ENCODE measurements at regions not wholly inside any gene's neighbourhood (a gene's known extent, or its start where the extent isn't known, plus 50 kb on each side); places are given as distances from the start of the nearest gene placed in this dataset.

- Histone ChIP-seq H3K4me3 (ENCODE audit: extremely low read depth in 1 of 4, insufficient read depth in 2 of 4, low read depth in 3 of 4, low read length in 4 of 4) (no peak overlapping the region), H4K5ac (ENCODE audit: insufficient read length, low read depth, low read length) (no peak overlapping the region), H3K79me1 (ENCODE audit: low read depth, low read length) (no peaks in the 10 kb centered on the region), H3K4ac (replicated peaks; ENCODE audit: insufficient read length, low read depth, low read length) (no peak overlapping the region), H2BK5ac (ENCODE audit: low read depth, low read length) (no peak overlapping the region), H3K9ac (replicated peaks in 1 of 4; ENCODE audit: extremely low read depth in 1 of 4, low read depth in 3 of 4, low read length in 3 of 4) (no peak overlapping the region), H3K36me3 (ENCODE audit: control insufficient read depth in 2 of 4, insufficient read depth in 4 of 4, low read length in 3 of 4) (no peaks in the 10 kb centered on the region), H2BK20ac (ENCODE audit: low read length) (no peak overlapping the region), H3K18ac (ENCODE audit: extremely low read depth, low read length) (no peak overlapping the region), H3K79me2 (ENCODE audit: control insufficient read depth in 1 of 2, insufficient read depth in 2 of 2, low read length in 2 of 2) (no peaks in the 10 kb centered on the region), H2AK5ac (ENCODE audit: low read depth, low read length) (no peak overlapping the region), H3K23ac (ENCODE audit: insufficient read length) (no peak overlapping the region), H3K27ac (ENCODE audit: low read depth, low read length) (no peak overlapping the region), H3K4me1 (replicated peaks in 1 of 4; ENCODE audit: control insufficient read depth in 3 of 4, insufficient read depth in 4 of 4, low read length in 3 of 4) (no peaks in the 10 kb centered on the region), H2BK12ac (ENCODE audit: low read depth, low read length) (no peak overlapping the region), H4K91ac (replicated peaks; ENCODE audit: insufficient read length, low read length) (no peak overlapping the region), H2BK120ac (replicated peaks; ENCODE audit: low read depth, low read length) (no peak overlapping the region), H3K27me3 (replicated peaks in 1 of 4; ENCODE audit: control insufficient read depth in 3 of 4, extremely low read depth in 1 of 4, insufficient read depth in 3 of 4, low read length in 3 of 4) (no peaks in the 10 kb centered on the region), H3K9me3 (ENCODE audit: insufficient read depth in 2 of 2, low read depth in 1 of 2, low read length in 1 of 2) (no peaks in the 10 kb centered on the region), H3K56ac (replicated peaks; ENCODE audit: insufficient read length, low read depth, low read length) (no peak overlapping the region), H3K23me2 (ENCODE audit: low read depth, low read length) (no peaks in the 10 kb centered on the region), H2AFZ (ENCODE audit: low read length) (no peak overlapping the region), H4K8ac (ENCODE audit: extremely low read depth, insufficient read depth, low read length) (no peak overlapping the region), H3K14ac (ENCODE audit: insufficient read length) (no peak overlapping the region), H3K4me2 (ENCODE audit: insufficient read depth in 1 of 2, low read depth in 2 of 2, low read length in 2 of 2) (no peak overlapping the region), H4K20me1 (replicated peaks in 1 of 2; ENCODE audit: control insufficient read depth in 1 of 2, insufficient read depth in 2 of 2, low read length in 2 of 2) (no peaks in the 10 kb centered on the region), H2BK15ac (ENCODE audit: low read length) (no peak overlapping the region)
- FAIRE-seq (no peak), DNase-seq (ENCODE audit: low read depth in 1 of 2, low spot score in 2 of 2) (no peak)
- POLR2A ChIA-PET (ENCODE audit: partially characterized antibody) = no interaction called here
- CTCF ChIA-PET (ENCODE audit: partially characterized antibody) = interaction anchor here (0.6 to 1.4 kb wide), 4 partner anchors 16 to 634 kb away, joined by 3 to 5 read pairs (median 4); no protein-coding TSS in a partner anchor
- 100% methylated on average over 1 of the region's 1 CpG; no CpG with 5 or more reads in 1 of the 2 experiments for WGBS, 2 experiments (ENCODE audit: extremely low coverage in 1 of 2, insufficient coverage in 1 of 2, insufficient read length in 1 of 2, insufficient replicate concordance in 2 of 2, low coverage in 1 of 2, low lambda C conversion rate in 2 of 2, missing lambda C conversion rate in 1 of 2)
- TF ChIP-seq GTF2F1 (IDR thresholded peaks at IDR 0.05; ENCODE audit: borderline replicate concordance, low read depth, low read length) (no peak), SUZ12 (IDR thresholded peaks at IDR 0.05; ENCODE audit: low read length) (no peak), CBX8 (IDR thresholded peaks at IDR 0.05; ENCODE audit: borderline replicate concordance, low read depth, low read length) (no peak), RAD21 (IDR thresholded peaks at IDR 0.05 in 1 of 2, conservative IDR thresholded peaks at IDR 0.05 in 1 of 2; ENCODE audit: low read depth in 2 of 2, low read length in 2 of 2) (no peak), FOSL1 (IDR thresholded peaks at IDR 0.05; ENCODE audit: insufficient read depth, low read depth, low read length) (no peak)
Observed at GRCh38 chr6:25181923-25182322, 97.3 kb upstream of the CARMIL1 start.

All from H1 (cell line).